Right renal cortex interstitium (tissue), 3 donors: ENCODE measurements at regions not wholly inside any gene's neighbourhood (a gene's known extent, or its start where the extent isn't known, plus 50 kb on each side); places are given as distances from the start of the nearest gene placed in this dataset.
A peak's percentile ranks its signal among the peaks of the same experiment; 100 is the strongest.
"Not testable (repeated sequence)": the region's sequence is repeated elsewhere in the genome, so short reads cannot be mapped to it uniquely, and the experiment has no call there.

ENCODE experiments used
- DNase-seq, 3 donors: peaks; one replicate each; pipeline ENCODE4 v3.0.0-alpha.2; 2013; ENCODE audit warnings: low read depth in 3 of 3, low spot score in 2 of 3

- DNase-seq = peak in 2 of 3 donors; percentile 54 to 55
These were observed 124.6 kb downstream of the ARRDC4 start for GRCh38 chr15:98085003-98085639.

GRCh38 chr15:98088307-98088945 is 127.9 kb downstream of the ARRDC4 start:
- not testable (repeated sequence) for DNase-seq

GRCh38 chr15:98089352-98089751 is 128.8 kb downstream of the ARRDC4 start:
- DNase-seq = not testable (repeated sequence)

- DNase-seq = not testable (repeated sequence)
These were observed 137.5 kb downstream of the ARRDC4 start for GRCh38 chr15:98097986-98098385.

GRCh38 chr15:98100606-98101005 is 140.1 kb downstream of the ARRDC4 start:
- not testable (repeated sequence) for DNase-seq

- DNase-seq = no peak
These were observed 143.1 kb downstream of the ARRDC4 start for GRCh38 chr15:98103570-98103969.

GRCh38 chr15:98104386-98105151 is 144.1 kb downstream of the ARRDC4 start:
- not testable (repeated sequence) for DNase-seq

GRCh38 chr15:98106615-98107194 is 146.2 kb downstream of the ARRDC4 start:
- not testable (repeated sequence) for DNase-seq

- DNase-seq = no peak
These were observed 151.3 kb downstream of the ARRDC4 start for GRCh38 chr15:98111806-98112205.

- peak; percentile 63 to 78 (median 76) for DNase-seq
These were observed 152.8 kb downstream of the ARRDC4 start for GRCh38 chr15:98113327-98113726.

- no peak for DNase-seq
These were observed 160.1 kb downstream of the ARRDC4 start for GRCh38 chr15:98120561-98120960.

GRCh38 chr15:98121536-98121935 is 161.0 kb downstream of the ARRDC4 start:
- peak in 2 of 3 donors; percentile 38 to 39 for DNase-seq

GRCh38 chr15:98121957-98122356 is 161.5 kb downstream of the ARRDC4 start:
- no peak for DNase-seq

- DNase-seq = no peak
These were observed 162.8 kb downstream of the ARRDC4 start for GRCh38 chr15:98123297-98123696.

GRCh38 chr15:98123834-98124233 is 163.3 kb downstream of the ARRDC4 start:
- no peak for DNase-seq

- DNase-seq = no peak
These were observed 164.1 kb downstream of the ARRDC4 start for GRCh38 chr15:98124581-98124980.

GRCh38 chr15:98126326-98127085 is 166.0 kb downstream of the ARRDC4 start:
- no peak for DNase-seq

GRCh38 chr15:98127586-98127985 is 167.1 kb downstream of the ARRDC4 start:
- DNase-seq = no peak

GRCh38 chr15:98131924-98132323 is 171.4 kb downstream of the ARRDC4 start:
- DNase-seq = no peak

GRCh38 chr15:98134905-98135304 is 174.4 kb downstream of the ARRDC4 start:
- DNase-seq = no peak

- no peak for DNase-seq
These were observed 178.4 kb downstream of the ARRDC4 start for GRCh38 chr15:98138910-98139309.
